Colonic mucosa (tissue), 4 donors: ENCODE measurements at regions not wholly inside any gene's neighbourhood (a gene's known extent, or its start where the extent isn't known, plus 50 kb on each side); places are given as distances from the start of the nearest gene placed in this dataset.

Experiments
- DNase-seq: peaks from one replicate; pipeline ENCODE4 v3.0.0-alpha.2; 2020
- H3K27ac ChIP-seq: fragments of 200-600 bp; one replicate; pipeline ENCODE4 v1.8.0; 2021
- H3K27me3 ChIP-seq: fragments of 200-600 bp; one replicate; pipeline ENCODE4 v1.8.0; 2021
- H3K36me3 ChIP-seq: fragments of 200-600 bp; one replicate; pipeline ENCODE4 v1.8.0; 2021
- H3K4me1 ChIP-seq: fragments of 200-600 bp; one replicate; pipeline ENCODE4 v1.8.0; 2021; ENCODE audit warnings: mild to moderate bottlenecking
- H3K4me3 ChIP-seq: fragments of 200-600 bp; one replicate; pipeline ENCODE4 v1.8.0; 2021
- H3K9ac ChIP-seq, 2 donors: one replicate each; pipeline ENCODE4 v1.7.0; 2013; ENCODE audit warnings: control low read depth in 2 of 2, low read depth in 2 of 2, low read length in 2 of 2
- H3K9me3 ChIP-seq: fragments of 200-600 bp; one replicate; pipeline ENCODE4 v1.8.0; 2021
- intact Hi-C: fragments of 100-400 bp; cut with DNase I; formaldehyde crosslinking; loops from one replicate; pipeline ENCODE4 v1.14.1; 2022
- TF ChIP-seq, protein P1 (sequence below): fragments of 200-600 bp; IDR thresholded peaks from one replicate; pipeline ENCODE4 v1.8.0; 2022; ENCODE audit warnings: antibody characterized with exemption, mild to moderate bottlenecking
- donor health status: healthy.
- donor health status: DM: no; HTN: no; CAD: no.
- donor health status: DM: no; HTN: no; CAD: no.

DNA sequence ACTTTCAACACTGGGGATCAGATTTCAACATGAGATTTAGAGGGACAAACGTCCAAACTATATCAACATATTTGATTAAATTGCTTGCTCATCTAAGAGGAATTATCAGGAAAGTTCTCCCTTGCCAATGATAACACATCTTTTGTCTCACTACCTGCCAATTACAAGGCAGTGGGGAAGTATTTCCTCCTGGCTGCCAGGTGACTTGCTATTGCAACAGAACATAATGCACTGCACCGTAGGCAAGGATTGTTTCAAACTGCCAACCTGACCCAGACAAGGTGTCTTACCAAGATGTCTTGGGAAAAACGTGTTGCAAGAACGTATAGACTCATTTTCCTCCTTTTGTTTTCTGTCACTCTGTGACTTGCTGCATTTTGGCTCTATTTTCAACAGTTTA is 711.6 kb downstream of the METTL15 start:
- no peaks in the 10 kb centered on the region for H3K4me1 ChIP-seq
- TF ChIP-seq, protein P1, sequence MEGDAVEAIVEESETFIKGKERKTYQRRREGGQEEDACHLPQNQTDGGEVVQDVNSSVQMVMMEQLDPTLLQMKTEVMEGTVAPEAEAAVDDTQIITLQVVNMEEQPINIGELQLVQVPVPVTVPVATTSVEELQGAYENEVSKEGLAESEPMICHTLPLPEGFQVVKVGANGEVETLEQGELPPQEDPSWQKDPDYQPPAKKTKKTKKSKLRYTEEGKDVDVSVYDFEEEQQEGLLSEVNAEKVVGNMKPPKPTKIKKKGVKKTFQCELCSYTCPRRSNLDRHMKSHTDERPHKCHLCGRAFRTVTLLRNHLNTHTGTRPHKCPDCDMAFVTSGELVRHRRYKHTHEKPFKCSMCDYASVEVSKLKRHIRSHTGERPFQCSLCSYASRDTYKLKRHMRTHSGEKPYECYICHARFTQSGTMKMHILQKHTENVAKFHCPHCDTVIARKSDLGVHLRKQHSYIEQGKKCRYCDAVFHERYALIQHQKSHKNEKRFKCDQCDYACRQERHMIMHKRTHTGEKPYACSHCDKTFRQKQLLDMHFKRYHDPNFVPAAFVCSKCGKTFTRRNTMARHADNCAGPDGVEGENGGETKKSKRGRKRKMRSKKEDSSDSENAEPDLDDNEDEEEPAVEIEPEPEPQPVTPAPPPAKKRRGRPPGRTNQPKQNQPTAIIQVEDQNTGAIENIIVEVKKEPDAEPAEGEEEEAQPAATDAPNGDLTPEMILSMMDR = no peak
- H3K4me3 ChIP-seq = no peak overlapping the region
- intact Hi-C loops = no loop called here
- no peak overlapping the region for H3K9ac ChIP-seq
- H3K27ac ChIP-seq = no peak overlapping the region
- DNase-seq = no peak
- H3K27me3 ChIP-seq = no peaks in the 10 kb centered on the region
- no peaks in the 10 kb centered on the region for H3K9me3 ChIP-seq
- no peaks in the 10 kb centered on the region for H3K36me3 ChIP-seq

DNA sequence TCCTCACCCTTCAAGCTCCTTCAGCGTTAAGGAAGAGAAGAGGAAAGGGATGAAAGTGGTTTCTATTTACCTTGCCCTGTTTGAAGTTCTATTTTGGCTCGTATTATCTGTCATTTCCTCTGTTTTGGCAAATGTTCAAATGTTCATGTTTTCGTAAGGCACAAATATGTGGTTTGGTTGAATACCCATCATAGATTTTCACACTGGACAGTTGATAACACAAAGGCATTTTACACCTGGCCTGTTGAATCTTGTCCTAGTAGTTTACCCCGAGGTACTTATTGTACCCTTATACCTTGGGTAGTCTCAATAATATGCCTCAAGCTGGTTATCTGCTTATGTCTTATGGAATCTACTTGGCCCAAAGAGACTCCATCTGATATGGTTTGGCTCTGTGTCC is 706.9 kb downstream of the METTL15 start:
- DNase-seq = no peak
- no peaks in the 10 kb centered on the region for H3K4me1 ChIP-seq
- no peak overlapping the region for H3K9ac ChIP-seq
- no peaks in the 10 kb centered on the region for H3K9me3 ChIP-seq
- intact Hi-C loops = no loop called here
- TF ChIP-seq, protein P1 = no peak
- no peak overlapping the region for H3K4me3 ChIP-seq
- H3K27ac ChIP-seq = no peak overlapping the region
- H3K36me3 ChIP-seq = no peaks in the 10 kb centered on the region
- no peaks in the 10 kb centered on the region for H3K27me3 ChIP-seq

DNA sequence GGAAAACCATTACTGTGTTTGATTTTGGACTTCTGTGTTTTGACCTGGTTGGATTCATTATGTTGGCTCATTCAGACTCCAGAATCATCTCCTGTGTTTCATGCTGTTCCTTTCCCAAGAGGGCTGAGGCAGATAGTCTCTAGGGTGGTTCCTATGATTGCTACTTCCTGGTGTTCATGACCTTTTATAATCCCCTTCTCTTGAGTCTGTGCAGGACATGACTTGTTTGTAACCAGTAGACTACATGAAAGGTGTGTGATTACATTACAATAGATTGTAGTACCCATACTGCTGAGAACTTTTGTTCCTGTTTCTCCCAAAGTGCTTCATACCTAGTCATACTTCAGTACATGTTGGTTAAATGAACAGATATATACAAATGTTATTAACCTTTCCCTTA is 700.6 kb downstream of the METTL15 start:
- no peak overlapping the region for H3K9ac ChIP-seq
- H3K27me3 ChIP-seq = no peaks in the 10 kb centered on the region
- H3K27ac ChIP-seq = no peak overlapping the region
- H3K4me3 ChIP-seq = no peak overlapping the region
- no peak for DNase-seq
- TF ChIP-seq, protein P1 = no peak
- no peaks in the 10 kb centered on the region for H3K4me1 ChIP-seq
- H3K9me3 ChIP-seq = no peaks in the 10 kb centered on the region
- no peaks in the 10 kb centered on the region for H3K36me3 ChIP-seq
- intact Hi-C loops = no loop called here

DNA sequence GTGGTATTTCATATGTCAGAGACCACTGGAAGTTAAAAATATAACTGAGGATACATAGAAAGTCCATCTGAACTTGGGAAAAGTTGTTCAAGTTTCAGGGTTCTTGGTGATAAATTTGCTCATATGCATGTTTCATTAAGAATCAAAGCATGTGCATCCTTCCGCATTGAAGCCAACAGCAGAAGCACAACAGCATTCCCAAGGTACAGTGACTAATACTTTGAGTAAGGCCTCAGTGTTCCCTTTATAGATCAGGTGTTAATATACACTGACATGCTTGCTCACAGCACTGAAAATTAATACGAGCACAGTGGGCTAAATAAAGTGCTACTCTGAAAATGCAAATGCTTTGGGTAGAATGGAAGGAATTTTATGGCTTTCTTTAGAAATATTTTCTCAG is 691.1 kb downstream of the METTL15 start:
- DNase-seq = no peak
- no peaks in the 10 kb centered on the region for H3K27me3 ChIP-seq
- intact Hi-C loops = no loop called here
- TF ChIP-seq, protein P1 = no peak
- no peak overlapping the region for H3K4me3 ChIP-seq
- H3K9ac ChIP-seq = no peak overlapping the region
- no peak overlapping the region for H3K27ac ChIP-seq
- no peaks in the 10 kb centered on the region for H3K36me3 ChIP-seq
- no peaks in the 10 kb centered on the region for H3K4me1 ChIP-seq
- H3K9me3 ChIP-seq = no peaks in the 10 kb centered on the region

DNA sequence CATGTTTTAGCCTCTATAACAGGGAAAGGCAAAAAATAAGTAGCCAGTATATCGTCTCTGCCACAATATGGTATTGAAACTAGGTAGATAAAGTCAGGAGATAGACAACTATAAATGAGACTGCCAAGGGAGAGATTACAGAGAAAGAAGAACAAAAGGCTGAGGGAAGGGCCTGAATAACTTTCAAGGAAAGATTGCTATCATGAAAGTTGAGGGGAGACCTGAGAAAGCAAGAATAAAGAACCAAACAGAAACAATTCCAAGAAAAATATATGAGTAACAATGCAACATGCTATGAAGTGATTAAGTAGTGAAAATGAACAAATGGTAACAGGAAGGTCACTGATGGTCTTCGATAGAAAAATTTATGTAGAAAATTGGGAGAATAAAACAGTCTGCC is 690.1 kb downstream of the METTL15 start:
- Histone ChIP-seq H3K4me1 (no peaks in the 10 kb centered on the region), H3K9me3 (no peaks in the 10 kb centered on the region), H3K36me3 (no peaks in the 10 kb centered on the region), H3K9ac (no peak overlapping the region), H3K27ac (no peak overlapping the region), H3K27me3 (no peaks in the 10 kb centered on the region), H3K4me3 (no peak overlapping the region)
- TF ChIP-seq, protein P1 = no peak
- intact Hi-C loops = no loop called here
- no peak for DNase-seq

DNA sequence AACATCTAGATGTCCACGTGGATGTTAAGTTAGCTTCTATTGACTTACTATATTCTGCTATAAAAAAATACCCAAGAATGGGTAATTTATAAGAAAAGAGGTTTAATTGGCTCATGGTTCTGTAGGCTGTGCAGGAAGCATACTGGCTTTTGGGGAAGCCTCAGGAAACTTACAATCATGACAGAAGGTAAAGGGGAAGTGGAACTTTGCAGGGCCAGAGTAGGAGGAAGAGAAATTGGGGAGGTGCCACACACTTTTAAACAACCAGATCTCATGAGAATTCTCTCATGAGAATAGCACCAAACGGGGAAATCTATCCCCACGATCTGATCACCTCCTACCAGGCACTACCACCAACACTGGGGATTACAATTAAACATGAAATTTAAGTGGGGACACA is 689.3 kb downstream of the METTL15 start:
- DNase-seq = no peak
- Histone ChIP-seq H3K36me3 (no peaks in the 10 kb centered on the region), H3K4me1 (no peaks in the 10 kb centered on the region), H3K9ac (no peak overlapping the region), H3K4me3 (no peak overlapping the region), H3K27ac (no peak overlapping the region), H3K27me3 (no peaks in the 10 kb centered on the region), H3K9me3 (no peaks in the 10 kb centered on the region)
- TF ChIP-seq, protein P1 = no peak
- intact Hi-C loops = no loop called here
